ENCODE measurements at regions not wholly inside any gene's neighbourhood (a gene's known extent, or its start where the extent isn't known, plus 50 kb on each side); places are given as distances from the start of the nearest gene placed in this dataset.

DNA sequence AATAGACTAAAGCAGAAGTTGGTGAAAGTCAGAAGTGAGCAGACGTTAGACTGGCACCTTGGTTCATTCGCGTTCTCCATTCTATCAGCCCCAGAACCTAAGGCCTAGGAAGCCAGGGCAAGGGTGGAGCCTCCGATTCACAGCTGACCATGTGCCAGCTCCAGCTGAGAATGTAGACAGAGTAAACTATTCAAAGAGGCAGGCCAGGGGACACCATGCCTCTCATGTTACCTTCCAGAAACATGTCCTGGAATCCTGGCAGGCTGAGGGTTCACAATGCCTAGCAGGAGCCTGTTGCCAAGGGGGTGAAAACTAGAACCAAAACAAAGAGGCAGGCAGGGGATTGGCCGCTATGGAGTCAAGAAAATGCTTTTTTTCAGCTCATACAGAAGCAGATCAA, 224.4 kb upstream of the POU2AF2 start:
- POLR2A ChIA-PET: no interaction called here
- TF ChIP-seq MZF1 (tag by site-specific recombination; IDR thresholded peaks at IDR 0.05; ENCODE audit: borderline replicate concordance): no peak

DNA sequence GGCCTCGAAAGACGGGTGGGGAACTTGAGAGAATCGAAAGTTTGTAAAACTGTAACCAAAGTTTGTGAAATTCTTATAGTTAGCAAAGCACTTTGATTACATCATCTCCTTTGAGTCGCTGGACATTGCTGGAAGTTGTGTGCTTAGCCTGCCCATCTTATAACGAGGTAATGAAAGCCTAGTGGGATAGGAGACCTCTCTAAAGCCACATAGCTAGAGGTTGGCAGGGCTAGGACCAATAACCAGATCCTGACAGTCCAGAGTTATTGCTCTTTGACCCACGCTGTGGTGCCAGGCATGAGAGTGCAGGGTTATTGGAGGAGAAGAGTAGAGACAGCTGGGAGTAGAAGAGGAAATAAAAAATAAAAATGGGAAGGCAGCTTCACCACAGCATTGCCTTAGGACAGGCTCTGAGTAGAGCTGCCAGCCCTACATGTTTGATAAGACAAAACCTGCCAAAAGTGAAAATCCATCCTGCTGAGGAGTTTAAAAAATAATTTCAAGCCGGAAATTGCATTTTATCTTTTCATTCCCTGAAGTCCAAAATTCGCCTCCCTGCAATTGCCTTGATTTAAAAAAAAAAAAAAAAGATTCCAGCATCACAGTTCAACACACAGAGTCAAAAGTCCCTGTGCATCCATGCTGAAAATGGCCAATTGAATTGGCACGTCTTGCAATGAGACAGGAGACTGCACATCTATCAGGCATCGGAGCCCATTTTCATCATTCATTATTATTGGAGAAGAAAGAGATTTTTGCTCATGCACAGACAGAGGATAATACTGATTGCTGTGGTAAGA, 225.5 kb upstream of the POU2AF2 start:
- Histone ChIP-seq H3K9me3 (ENCODE audit: control insufficient read depth, insufficient read depth, low read depth, low read length) (no peaks in the 10 kb centered on the region), H3K27ac (ENCODE audit: extremely low read depth, low read depth, low read length) (no peak overlapping the region), H3K4me1 (ENCODE audit: control insufficient read depth, insufficient read depth, low read length) (no peaks in the 10 kb centered on the region), H3K36me3 (ENCODE audit: control insufficient read depth in 2 of 2, insufficient read depth in 1 of 2, low read length in 2 of 2) (no peaks in the 10 kb centered on the region), H3K4me3 (ENCODE audit: low read depth, low read length) (no peak overlapping the region)
- POLR2A ChIA-PET: no interaction called here
- CTCF ChIA-PET: interaction anchor here (1.4 kb wide), 1 partner anchor 16 kb away, joined by 4 read pairs; no protein-coding TSS in a partner anchor
- no peak for TF ChIP-seq ZNF596 (tag by site-specific recombination; IDR thresholded peaks at IDR 0.05)
- TF ChIP-seq, protein P1, sequence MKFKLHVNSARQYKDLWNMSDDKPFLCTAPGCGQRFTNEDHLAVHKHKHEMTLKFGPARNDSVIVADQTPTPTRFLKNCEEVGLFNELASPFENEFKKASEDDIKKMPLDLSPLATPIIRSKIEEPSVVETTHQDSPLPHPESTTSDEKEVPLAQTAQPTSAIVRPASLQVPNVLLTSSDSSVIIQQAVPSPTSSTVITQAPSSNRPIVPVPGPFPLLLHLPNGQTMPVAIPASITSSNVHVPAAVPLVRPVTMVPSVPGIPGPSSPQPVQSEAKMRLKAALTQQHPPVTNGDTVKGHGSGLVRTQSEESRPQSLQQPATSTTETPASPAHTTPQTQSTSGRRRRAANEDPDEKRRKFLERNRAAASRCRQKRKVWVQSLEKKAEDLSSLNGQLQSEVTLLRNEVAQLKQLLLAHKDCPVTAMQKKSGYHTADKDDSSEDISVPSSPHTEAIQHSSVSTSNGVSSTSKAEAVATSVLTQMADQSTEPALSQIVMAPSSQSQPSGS (tag by site-specific recombination; IDR thresholded peaks at IDR 0.05; ENCODE audit: low read depth): 0 out of 2 replicates have a peak, but pooled peaks have one; percentile 16

More for the DNA sequence above, 224.4 kb upstream of the POU2AF2 start:
- Histone ChIP-seq H3K27ac (ENCODE audit: extremely low read depth, low read depth, low read length) (no peak overlapping the region), H3K9me3 (ENCODE audit: control insufficient read depth, insufficient read depth, low read depth, low read length) (no peaks in the 10 kb centered on the region), H3K4me3 (ENCODE audit: low read depth, low read length) (no peak overlapping the region), H3K4me1 (ENCODE audit: control insufficient read depth, insufficient read depth, low read length) (no peaks in the 10 kb centered on the region), H3K36me3 (ENCODE audit: control insufficient read depth in 2 of 2, insufficient read depth in 1 of 2, low read length in 2 of 2) (no peaks in the 10 kb centered on the region)
- CTCF ChIA-PET: interaction anchor here (1.4 kb wide), 1 partner anchor 17 kb away, joined by 4 read pairs; no protein-coding TSS in a partner anchor

DNA sequence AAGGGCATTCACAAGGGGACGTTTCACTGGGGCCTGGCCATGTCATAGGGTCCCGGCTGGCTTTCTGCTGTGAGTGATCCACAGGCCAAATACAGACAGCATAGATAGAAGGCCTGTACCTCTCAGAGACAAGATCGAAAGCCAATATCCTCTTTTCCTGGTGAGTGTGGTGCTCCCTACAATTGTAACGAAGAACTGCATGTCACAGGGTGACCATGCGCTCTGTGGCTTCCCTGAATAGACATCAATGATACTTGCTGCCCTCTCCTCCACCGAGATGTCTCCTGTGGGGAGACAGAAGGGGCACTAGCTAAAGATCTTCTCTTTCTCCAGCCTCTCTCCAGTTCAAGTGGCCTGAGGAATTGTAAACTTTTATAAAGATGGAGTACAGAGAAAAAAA, 226.1 kb upstream of the POU2AF2 start:
- TF ChIP-seq MYNN (tag by site-specific recombination; IDR thresholded peaks at IDR 0.05; ENCODE audit: borderline replicate concordance): no peak
- TF ChIP-seq ZNF157 (tag by site-specific recombination; IDR thresholded peaks at IDR 0.05): no peak
- TF ChIP-seq, protein P2, sequence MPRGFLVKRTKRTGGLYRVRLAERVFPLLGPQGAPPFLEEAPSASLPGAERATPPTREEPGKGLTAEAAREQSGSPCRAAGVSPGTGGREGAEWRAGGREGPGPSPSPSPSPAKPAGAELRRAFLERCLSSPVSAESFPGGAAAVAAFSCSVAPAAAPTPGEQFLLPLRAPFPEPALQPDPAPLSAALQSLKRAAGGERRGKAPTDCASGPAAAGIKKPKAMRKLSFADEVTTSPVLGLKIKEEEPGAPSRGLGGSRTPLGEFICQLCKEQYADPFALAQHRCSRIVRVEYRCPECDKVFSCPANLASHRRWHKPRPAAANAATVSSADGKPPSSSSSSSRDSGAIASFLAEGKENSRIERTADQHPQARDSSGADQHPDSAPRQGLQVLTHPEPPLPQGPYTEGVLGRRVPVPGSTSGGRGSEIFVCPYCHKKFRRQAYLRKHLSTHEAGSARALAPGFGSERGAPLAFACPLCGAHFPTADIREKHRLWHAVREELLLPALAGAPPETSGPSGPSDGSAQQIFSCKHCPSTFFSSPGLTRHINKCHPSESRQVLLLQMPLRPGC (tag by site-specific recombination; IDR thresholded peaks at IDR 0.05): no peak
- TF ChIP-seq ZNF223 (tag by site-specific recombination; IDR thresholded peaks at IDR 0.05): no peak
- TF ChIP-seq ZNF610 (tag by site-specific recombination; IDR thresholded peaks at IDR 0.05; ENCODE audit: borderline replicate concordance): no peak
- Histone ChIP-seq H3K4me1 (ENCODE audit: control insufficient read depth, insufficient read depth, low read length) (no peaks in the 10 kb centered on the region), H3K4me3 (ENCODE audit: low read depth, low read length) (no peak overlapping the region), H3K27ac (ENCODE audit: extremely low read depth, low read depth, low read length) (no peak overlapping the region), H3K9me3 (ENCODE audit: control insufficient read depth, insufficient read depth, low read depth, low read length) (no peaks in the 10 kb centered on the region), H3K36me3 (ENCODE audit: control insufficient read depth in 2 of 2, insufficient read depth in 1 of 2, low read length in 2 of 2) (no peaks in the 10 kb centered on the region)
- CTCF ChIA-PET: no interaction called here
- POLR2A ChIA-PET: no interaction called here

DNA sequence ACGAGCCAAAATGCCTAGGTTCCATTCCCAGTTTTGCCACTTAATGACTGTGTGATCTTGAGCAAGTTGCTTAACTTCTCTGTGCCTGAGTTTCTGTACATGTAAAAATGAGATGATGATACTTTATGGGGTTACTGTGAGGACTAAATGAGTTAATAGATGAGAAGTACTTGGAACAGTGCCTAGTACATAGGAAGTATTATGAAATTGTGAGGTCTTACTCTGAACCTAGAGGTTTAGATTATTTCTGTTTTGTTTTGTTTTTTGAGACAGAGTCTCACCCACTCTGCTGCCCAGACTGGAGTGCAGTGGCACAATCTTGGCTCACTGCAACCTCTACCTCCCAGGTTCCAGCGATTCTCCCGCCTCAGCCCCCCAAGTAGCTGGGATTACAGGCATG, 227.0 kb upstream of the POU2AF2 start:
- ChIA-PET CTCF (interaction anchor here (1.1 kb wide), 1 partner anchor 67 kb away, joined by 3 read pairs; no protein-coding TSS in a partner anchor), POLR2A (no interaction called here)
- Histone ChIP-seq H3K27ac (ENCODE audit: extremely low read depth, low read depth, low read length) (no peak overlapping the region), H3K4me3 (ENCODE audit: low read depth, low read length) (no peak overlapping the region), H3K4me1 (ENCODE audit: control insufficient read depth, insufficient read depth, low read length) (no peaks in the 10 kb centered on the region), H3K36me3 (ENCODE audit: control insufficient read depth in 2 of 2, insufficient read depth in 1 of 2, low read length in 2 of 2) (no peaks in the 10 kb centered on the region), H3K9me3 (ENCODE audit: control insufficient read depth, insufficient read depth, low read depth, low read length) (no peaks in the 10 kb centered on the region)
- TF ChIP-seq ZBTB17 (tag by site-specific recombination; IDR thresholded peaks at IDR 0.05) (no peak), KLF9 (tag by site-specific recombination; IDR thresholded peaks at IDR 0.05; ENCODE audit: low read depth) (no peak), ZNF169 (tag by site-specific recombination; IDR thresholded peaks at IDR 0.05) (no peak), RBAK (tag by site-specific recombination; IDR thresholded peaks at IDR 0.05) (no peak), BCL11B (tag by site-specific recombination; IDR thresholded peaks at IDR 0.05; ENCODE audit: low read depth) (no peak), GLIS1 (tag by site-specific recombination; IDR thresholded peaks at IDR 0.05) (no peak), ZNF266 (tag by site-specific recombination; IDR thresholded peaks at IDR 0.05; ENCODE audit: low read depth) (no peak)
- TF ChIP-seq, protein P3, sequence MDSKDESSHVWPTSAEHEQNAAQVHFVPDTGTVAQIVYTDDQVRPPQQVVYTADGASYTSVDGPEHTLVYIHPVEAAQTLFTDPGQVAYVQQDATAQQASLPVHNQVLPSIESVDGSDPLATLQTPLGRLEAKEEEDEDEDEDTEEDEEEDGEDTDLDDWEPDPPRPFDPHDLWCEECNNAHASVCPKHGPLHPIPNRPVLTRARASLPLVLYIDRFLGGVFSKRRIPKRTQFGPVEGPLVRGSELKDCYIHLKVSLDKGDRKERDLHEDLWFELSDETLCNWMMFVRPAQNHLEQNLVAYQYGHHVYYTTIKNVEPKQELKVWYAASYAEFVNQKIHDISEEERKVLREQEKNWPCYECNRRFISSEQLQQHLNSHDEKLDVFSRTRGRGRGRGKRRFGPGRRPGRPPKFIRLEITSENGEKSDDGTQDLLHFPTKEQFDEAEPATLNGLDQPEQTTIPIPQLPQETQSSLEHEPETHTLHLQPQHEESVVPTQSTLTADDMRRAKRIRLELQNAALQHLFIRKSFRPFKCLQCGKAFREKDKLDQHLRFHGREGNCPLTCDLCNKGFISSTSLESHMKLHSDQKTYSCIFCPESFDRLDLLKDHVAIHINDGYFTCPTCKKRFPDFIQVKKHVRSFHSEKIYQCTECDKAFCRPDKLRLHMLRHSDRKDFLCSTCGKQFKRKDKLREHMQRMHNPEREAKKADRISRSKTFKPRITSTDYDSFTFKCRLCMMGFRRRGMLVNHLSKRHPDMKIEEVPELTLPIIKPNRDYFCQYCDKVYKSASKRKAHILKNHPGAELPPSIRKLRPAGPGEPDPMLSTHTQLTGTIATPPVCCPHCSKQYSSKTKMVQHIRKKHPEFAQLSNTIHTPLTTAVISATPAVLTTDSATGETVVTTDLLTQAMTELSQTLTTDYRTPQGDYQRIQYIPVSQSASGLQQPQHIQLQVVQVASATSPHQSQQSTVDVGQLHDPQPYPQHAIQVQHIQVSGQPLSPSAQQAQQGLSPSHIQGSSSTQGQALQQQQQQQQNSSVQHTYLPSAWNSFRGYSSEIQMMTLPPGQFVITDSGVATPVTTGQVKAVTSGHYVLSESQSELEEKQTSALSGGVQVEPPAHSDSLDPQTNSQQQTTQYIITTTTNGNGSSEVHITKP (tag by site-specific recombination; IDR thresholded peaks at IDR 0.05): no peak
- TF ChIP-seq, protein P4, sequence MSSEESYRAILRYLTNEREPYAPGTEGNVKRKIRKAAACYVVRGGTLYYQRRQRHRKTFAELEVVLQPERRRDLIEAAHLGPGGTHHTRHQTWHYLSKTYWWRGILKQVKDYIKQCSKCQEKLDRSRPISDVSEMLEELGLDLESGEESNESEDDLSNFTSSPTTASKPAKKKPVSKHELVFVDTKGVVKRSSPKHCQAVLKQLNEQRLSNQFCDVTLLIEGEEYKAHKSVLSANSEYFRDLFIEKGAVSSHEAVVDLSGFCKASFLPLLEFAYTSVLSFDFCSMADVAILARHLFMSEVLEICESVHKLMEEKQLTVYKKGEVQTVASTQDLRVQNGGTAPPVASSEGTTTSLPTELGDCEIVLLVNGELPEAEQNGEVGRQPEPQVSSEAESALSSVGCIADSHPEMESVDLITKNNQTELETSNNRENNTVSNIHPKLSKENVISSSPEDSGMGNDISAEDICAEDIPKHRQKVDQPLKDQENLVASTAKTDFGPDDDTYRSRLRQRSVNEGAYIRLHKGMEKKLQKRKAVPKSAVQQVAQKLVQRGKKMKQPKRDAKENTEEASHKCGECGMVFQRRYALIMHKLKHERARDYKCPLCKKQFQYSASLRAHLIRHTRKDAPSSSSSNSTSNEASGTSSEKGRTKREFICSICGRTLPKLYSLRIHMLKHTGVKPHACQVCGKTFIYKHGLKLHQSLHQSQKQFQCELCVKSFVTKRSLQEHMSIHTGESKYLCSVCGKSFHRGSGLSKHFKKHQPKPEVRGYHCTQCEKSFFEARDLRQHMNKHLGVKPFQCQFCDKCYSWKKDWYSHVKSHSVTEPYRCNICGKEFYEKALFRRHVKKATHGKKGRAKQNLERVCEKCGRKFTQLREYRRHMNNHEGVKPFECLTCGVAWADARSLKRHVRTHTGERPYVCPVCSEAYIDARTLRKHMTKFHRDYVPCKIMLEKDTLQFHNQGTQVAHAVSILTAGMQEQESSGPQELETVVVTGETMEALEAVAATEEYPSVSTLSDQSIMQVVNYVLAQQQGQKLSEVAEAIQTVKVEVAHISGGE (tag by site-specific recombination; conservative IDR thresholded peaks at IDR 0.05; ENCODE audit: low read depth): no peak
